ENCODE measurements at regions not wholly inside any gene's neighbourhood (a gene's known extent, or its start where the extent isn't known, plus 50 kb on each side); places are given as distances from the start of the nearest gene placed in this dataset.

DNA sequence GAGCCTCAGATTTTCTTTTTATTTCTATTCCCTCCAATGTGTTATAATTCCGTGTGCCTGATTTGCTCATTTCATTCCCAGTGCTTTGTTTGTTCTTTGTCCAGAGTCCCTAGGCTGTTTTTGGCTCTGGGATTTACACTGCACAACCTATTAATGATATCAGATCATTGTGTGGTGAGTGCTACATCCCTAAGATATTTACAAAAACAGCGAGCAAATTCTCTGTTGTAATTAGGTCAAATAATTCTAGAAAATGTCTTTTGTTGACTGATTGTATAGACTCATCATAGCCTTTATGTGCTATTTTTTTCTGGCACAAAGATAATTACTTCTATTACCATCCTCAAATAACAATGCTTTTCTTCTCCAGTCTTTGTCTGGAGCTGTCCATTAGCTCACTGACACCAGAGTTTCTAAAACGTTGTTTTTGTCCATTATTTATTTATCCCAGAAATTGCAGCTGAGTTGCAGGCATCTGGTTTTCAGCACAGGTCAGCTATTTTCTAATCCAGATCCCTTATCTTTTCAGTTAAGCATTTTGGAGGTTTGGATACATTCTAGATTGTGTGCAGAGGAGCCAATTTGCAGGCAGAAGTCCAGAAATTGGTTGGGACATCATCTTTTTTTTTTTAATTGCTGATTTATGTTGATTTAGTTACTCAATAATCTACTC, 379.9 kb upstream of the DMAC1 start:
- Histone ChIP-seq H3K4me1 (replicated peaks in 1 of 2) (no peaks in the 10 kb centered on the region), H3K27ac (no peak overlapping the region), H3K4me3 (no peak overlapping the region)
- in situ Hi-C loops (cut with MboI; ENCODE audit: low pct_unique_long_range_greater_than_20kb in 2 of 9, low sequenced_read_pairs in 9 of 9, unreplicated experiment in 9 of 9) = no loop called here
- peak in 2 of 8 experiments; percentile 9 to 36 for ATAC-seq (replicated peaks in 6 of 8)
- 0 to 100% (median 37%) methylated on average over 1 to 3 of the region's 3 CpGs for WGBS, 10 experiments

DNA sequence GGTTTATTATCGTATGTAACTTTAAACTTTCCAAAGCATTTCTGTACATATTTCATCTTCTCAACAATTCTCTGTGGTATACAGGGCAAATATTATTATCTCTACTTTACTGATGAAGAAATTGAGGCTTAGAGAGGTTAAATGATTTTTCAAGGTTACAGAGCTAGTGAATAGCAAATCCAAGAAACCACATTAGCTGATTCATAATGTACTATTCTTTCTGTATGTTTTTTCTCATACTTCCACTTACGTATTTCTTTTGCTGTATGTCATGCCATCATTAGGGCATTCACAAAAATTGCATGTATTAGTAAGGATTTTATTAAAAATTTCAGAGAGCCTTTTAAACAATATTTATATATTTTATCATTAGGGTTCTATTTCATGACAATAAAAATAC, 372.4 kb upstream of the DMAC1 start:
- H3K4me3 ChIP-seq = no peak overlapping the region
- in situ Hi-C loops (cut with MboI; ENCODE audit: low pct_unique_long_range_greater_than_20kb in 2 of 9, low sequenced_read_pairs in 9 of 9, unreplicated experiment in 9 of 9) = no loop called here
- H3K27ac ChIP-seq = no peak overlapping the region
- ATAC-seq (replicated peaks in 6 of 8) = no peak
- WGBS, 10 experiments = 0 to 100% (median 83%) methylated on average over 1 to 2 of the region's 2 CpGs
- H3K4me1 ChIP-seq (replicated peaks in 1 of 2) = peaks cover 10 to 27% of the 10 kb centered on the region in 2 donors

DNA sequence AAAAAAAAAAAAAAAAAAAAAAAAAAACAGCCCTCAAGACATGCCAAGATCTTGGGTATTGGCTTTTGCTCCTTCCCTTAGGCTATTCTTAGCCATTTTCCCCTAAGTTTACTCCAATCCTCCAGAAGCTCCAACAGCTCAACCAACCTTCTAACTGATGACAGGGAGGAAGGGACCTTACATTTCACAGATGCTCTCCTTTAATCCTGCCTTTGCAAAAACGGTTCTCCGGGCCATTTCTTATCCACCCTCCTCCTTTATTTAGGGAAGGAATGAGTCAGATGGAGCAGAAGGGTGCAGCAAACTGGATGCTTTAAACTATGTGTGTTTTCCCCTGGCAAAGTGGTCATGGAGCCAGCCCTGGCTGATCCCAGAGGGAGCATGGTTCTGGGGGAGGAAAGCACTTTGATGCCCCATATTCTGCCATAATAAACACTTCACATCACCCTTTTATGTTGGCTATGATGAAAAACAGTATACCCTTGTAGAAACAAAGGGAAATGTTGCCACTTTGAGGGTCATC, 369.4 kb upstream of the DMAC1 start:
- 0 to 100% (median 45%) methylated on average over 1 to 2 of the region's 2 CpGs; no CpG with 5 or more reads in 4 of the 10 experiments for WGBS, 10 experiments
- Histone ChIP-seq H3K4me3 (no peak overlapping the region), H3K4me1 (replicated peaks in 1 of 2) (peaks cover 10 to 27% of the 10 kb centered on the region in 2 donors), H3K27ac (no peak overlapping the region)
- ATAC-seq (replicated peaks in 6 of 8) = no peak
- in situ Hi-C loops (cut with MboI; ENCODE audit: low pct_unique_long_range_greater_than_20kb in 2 of 9, low sequenced_read_pairs in 9 of 9, unreplicated experiment in 9 of 9) = no loop called here

DNA sequence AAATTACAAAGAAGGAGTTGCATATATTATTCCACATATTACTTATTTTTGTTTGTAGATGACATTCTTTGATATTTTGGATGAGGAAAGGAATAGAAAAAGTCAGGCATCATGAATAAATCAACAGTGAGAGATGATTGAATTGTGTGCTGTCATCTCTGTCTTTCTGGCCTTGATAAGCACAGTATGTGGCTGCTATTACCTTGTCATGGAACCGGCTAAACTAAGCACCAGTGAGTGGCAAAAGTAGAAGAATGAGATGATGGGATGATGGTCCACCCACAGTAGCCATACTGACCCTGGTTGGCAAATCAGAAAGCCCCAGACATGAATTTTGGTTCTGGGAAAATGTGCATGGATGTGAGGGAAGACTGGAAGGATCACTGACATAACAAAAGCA, 361.2 kb upstream of the DMAC1 start:
- 0 to 100% (median 87%) methylated on average over 1 of the region's 1 CpG; no CpG with 5 or more reads in 2 of the 10 experiments for WGBS, 10 experiments

DNA sequence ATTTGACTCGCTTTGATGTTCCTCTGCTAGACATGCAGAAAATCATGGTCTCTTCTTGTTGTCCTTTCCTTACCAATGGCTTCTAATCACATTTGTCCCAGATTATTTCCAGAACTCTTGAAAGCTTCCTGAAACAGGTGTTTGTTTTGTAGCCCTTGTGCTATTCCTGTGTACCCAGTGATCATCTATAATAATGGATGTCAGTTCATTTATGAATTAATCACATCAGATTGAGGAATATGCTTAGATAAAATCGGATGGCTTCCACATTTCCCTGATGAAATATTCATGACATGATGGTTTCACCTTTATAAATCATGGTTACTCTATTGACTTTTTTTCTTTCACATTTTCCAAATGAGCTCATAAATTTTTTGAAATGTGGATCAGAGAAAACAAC, 359.0 kb upstream of the DMAC1 start:
- H3K4me3 ChIP-seq = no peak overlapping the region

More for the DNA sequence above, 361.2 kb upstream of the DMAC1 start:
- in situ Hi-C loops (cut with MboI; ENCODE audit: low pct_unique_long_range_greater_than_20kb in 2 of 9, low sequenced_read_pairs in 9 of 9, unreplicated experiment in 9 of 9) = no loop called here
- no peak for ATAC-seq (replicated peaks in 6 of 8)
- peaks cover 21 to 29% of the 10 kb centered on the region in 2 donors for H3K4me1 ChIP-seq (replicated peaks in 1 of 2)
- H3K4me3 ChIP-seq = no peak overlapping the region
- H3K27ac ChIP-seq = no peak overlapping the region

DNA sequence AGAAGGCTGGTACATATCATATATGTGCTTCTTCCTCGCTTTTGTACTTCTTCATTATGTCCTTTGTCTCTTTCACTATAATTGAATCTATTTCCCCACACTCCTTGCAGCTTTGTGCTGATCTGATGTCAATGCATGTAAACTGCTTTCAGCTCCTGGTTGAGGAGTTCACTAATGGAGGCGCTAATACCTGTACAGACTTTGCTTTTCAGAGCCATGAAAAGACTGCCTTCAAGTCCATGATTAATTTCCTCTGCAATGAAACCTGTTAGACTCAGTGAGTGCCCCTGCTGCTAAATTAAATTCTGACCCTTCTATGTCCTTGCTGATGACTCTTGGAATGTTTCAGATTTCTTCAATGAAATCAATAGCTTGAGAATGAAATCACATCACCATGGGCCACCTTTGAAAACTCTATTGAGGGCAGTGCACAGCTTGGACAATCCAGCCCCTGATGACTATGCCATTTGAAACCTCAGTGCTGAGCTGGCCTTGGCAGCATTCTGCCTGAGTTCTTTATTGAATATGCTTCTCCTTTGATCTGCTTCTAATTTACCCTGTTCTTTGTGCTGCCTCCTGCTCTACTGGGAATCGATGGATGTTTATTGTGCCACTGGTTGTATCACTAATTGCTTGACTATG, 358.2 kb upstream of the DMAC1 start:
- Histone ChIP-seq H3K4me1 (replicated peaks in 1 of 2) (peaks cover 23 to 38% of the 10 kb centered on the region in 2 donors), H3K27ac (peak overlapping the region in 1 of 2 donors; percentile 11), H3K4me3 (no peak overlapping the region)
- ATAC-seq (replicated peaks in 6 of 8) = peak in 5 of 8 experiments; percentile 51 to 76 (median 67)
- WGBS, 10 experiments = 0 to 80% (median 26%) methylated on average over 1 to 3 of the region's 3 CpGs; no CpG with 5 or more reads in 1 of the 10 experiments
- in situ Hi-C loops (cut with MboI; ENCODE audit: low pct_unique_long_range_greater_than_20kb in 2 of 9, low sequenced_read_pairs in 9 of 9, unreplicated experiment in 9 of 9) = no loop called here

More for the DNA sequence above, 359.0 kb upstream of the DMAC1 start:
- Histone ChIP-seq H3K4me1 (replicated peaks in 1 of 2) (peaks cover 23 to 38% of the 10 kb centered on the region in 2 donors), H3K27ac (peak overlapping the region in 1 of 2 donors; percentile 11)
- in situ Hi-C loops (cut with MboI; ENCODE audit: low pct_unique_long_range_greater_than_20kb in 2 of 9, low sequenced_read_pairs in 9 of 9, unreplicated experiment in 9 of 9) = no loop called here
- peak in 5 of 8 experiments; percentile 44 to 67 (median 64) for ATAC-seq (replicated peaks in 6 of 8)
- WGBS, 10 experiments = 0 to 75% (median 43%) methylated on average over 1 to 2 of the region's 2 CpGs; no CpG with 5 or more reads in 2 of the 10 experiments

DNA sequence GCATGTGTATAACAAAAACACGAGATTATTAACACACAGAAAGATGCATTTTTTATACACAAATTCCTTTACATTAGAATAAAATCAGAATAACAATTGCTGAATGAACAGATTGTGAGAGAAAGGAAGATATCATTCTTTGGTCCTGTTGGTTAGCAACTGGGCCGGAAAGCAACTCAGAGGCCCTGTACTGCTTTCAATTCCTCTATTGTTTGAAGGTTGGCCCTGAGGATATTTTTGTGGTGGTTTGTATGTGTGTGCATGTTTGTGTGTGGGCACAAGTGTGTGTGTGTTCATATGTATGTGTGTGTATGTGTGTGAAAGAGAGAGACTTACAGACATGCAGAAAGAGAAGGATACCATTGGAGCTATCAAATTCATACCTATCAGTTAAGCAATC, 356.8 kb upstream of the DMAC1 start:
- peaks cover 23 to 38% of the 10 kb centered on the region in 2 donors for H3K4me1 ChIP-seq (replicated peaks in 1 of 2)
- peak in 5 of 8 experiments; percentile 47 to 73 (median 60) for ATAC-seq (replicated peaks in 6 of 8)
- in situ Hi-C loops (cut with MboI; ENCODE audit: low pct_unique_long_range_greater_than_20kb in 2 of 9, low sequenced_read_pairs in 9 of 9, unreplicated experiment in 9 of 9) = no loop called here
- peak overlapping the region in 1 of 2 donors; percentile 37 for H3K27ac ChIP-seq
- no peak overlapping the region for H3K4me3 ChIP-seq
- WGBS, 10 experiments = 0 to 57% (median 17%) methylated on average over 1 to 2 of the region's 2 CpGs; no CpG with 5 or more reads in 1 of the 10 experiments

DNA sequence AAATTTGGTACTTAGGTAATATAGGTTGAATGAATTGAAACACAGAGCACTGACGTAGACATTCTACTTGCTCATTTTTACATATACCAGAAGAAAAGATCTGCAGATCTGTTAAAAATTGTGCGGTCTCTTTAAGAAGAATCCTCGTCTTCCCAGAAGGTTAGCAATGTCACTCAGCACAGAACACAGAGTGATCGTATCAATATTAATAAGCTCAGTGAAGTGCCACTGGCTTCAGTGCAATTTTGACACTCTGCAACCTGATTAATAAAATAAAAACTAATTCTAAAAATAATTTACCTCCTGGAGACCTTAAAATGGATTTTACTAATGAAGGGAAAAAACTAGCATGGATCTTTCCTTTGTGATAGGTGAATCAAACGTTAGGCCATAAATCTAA, 356.1 kb upstream of the DMAC1 start:
- ATAC-seq (replicated peaks in 6 of 8) = no peak
- peak overlapping the region in 1 of 2 donors; percentile 37 for H3K27ac ChIP-seq
- WGBS, 10 experiments = 0 to 94% (median 77%) methylated on average over 2 to 5 of the region's 5 CpGs
- peaks cover 23 to 38% of the 10 kb centered on the region in 2 donors for H3K4me1 ChIP-seq (replicated peaks in 1 of 2)
- in situ Hi-C loops (cut with MboI; ENCODE audit: low pct_unique_long_range_greater_than_20kb in 2 of 9, low sequenced_read_pairs in 9 of 9, unreplicated experiment in 9 of 9) = no loop called here
- no peak overlapping the region for H3K4me3 ChIP-seq

DNA sequence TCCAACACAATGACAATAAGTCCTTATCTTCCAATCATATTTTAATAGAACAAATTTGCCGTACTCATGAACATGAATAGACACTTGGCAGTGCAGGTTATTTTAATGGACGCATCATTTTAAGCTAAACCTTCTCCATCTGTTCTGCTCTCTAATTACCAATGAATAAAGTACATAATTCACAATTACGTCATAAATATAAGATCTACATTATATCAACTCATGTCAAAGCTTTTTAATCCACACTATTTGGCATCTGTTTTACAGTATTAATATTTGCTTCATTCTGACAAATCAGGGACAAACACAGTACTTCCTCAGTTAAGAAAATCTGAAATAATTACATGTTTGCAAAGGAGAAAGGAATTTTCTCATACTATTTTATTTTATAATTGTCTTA, 344.1 kb upstream of the DMAC1 start:
- 0 to 100% (median 43%) methylated on average over 1 to 3 of the region's 3 CpGs; no CpG with 5 or more reads in 1 of the 10 experiments for WGBS, 10 experiments

DNA sequence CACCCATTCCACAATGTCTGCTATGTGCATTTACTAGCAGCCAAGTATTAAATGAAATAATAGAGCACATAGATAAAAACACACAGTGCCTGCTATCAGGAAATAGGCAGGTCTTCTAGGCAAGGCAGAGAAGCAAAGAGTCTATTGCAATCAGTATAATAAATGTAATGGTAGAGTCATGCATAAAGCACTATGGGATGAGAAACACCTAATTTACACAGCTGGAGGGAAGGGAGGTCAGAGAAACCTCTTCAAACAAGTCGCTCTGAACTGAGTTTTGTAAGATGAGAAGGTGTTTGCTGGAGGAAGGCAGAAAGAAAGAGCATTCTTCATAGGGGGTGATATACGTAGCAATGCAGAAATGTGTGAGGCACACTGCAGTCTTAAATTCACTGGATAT, 341.0 kb upstream of the DMAC1 start:
- H3K27ac ChIP-seq = no peak overlapping the region
- ATAC-seq (replicated peaks in 6 of 8) = peak in 1 of 8 experiments; percentile 45
- 0 to 75% (median 20%) methylated on average over 1 to 2 of the region's 2 CpGs; no CpG with 5 or more reads in 3 of the 10 experiments for whole genome bisulfite sequencing, 10 experiments
- H3K4me3 ChIP-seq = no peak overlapping the region
- in situ Hi-C loops (cut with MboI; ENCODE audit: low pct_unique_long_range_greater_than_20kb in 2 of 9, low sequenced_read_pairs in 9 of 9, unreplicated experiment in 9 of 9) = no loop called here
- peaks cover 0 to 2% of the 10 kb centered on the region in 2 donors for H3K4me1 ChIP-seq (replicated peaks in 1 of 2)

More for the DNA sequence above, 344.1 kb upstream of the DMAC1 start:
- no peak overlapping the region for H3K27ac ChIP-seq
- no peak for ATAC-seq (replicated peaks in 6 of 8)
- peaks cover 0 to 2% of the 10 kb centered on the region in 2 donors for H3K4me1 ChIP-seq (replicated peaks in 1 of 2)
- no peak overlapping the region for H3K4me3 ChIP-seq
- in situ Hi-C loops (cut with MboI; ENCODE audit: low pct_unique_long_range_greater_than_20kb in 2 of 9, low sequenced_read_pairs in 9 of 9, unreplicated experiment in 9 of 9) = no loop called here

DNA sequence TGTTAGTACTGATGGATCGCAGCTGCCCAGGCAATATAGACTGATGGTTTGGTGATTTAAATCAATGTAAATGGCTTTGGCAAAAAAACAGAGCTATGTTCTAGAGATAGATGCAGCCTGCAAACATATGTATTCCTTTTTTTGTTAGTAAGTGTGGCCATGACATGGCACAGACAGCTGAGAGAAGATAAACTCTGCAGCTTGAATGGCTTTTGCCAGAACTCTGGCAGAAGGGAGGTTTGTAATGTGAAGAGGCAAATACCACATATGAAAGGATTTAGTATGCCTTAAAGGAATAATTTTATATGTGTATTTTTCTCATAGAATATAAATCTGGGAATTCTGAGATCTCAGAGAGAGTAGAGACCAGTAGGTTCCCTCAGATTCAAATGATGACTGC, 340.2 kb upstream of the DMAC1 start:
- ATAC-seq (replicated peaks in 6 of 8) = no peak
- in situ Hi-C loops (cut with MboI; ENCODE audit: low pct_unique_long_range_greater_than_20kb in 2 of 9, low sequenced_read_pairs in 9 of 9, unreplicated experiment in 9 of 9) = no loop called here
- Histone ChIP-seq H3K4me1 (replicated peaks in 1 of 2) (peaks cover 0 to 2% of the 10 kb centered on the region in 2 donors), H3K27ac (no peak overlapping the region), H3K4me3 (no peak overlapping the region)
- 0 to 100% (median 60%) methylated on average over 1 of the region's 1 CpG; no CpG with 5 or more reads in 3 of the 10 experiments for WGBS, 10 experiments

DNA sequence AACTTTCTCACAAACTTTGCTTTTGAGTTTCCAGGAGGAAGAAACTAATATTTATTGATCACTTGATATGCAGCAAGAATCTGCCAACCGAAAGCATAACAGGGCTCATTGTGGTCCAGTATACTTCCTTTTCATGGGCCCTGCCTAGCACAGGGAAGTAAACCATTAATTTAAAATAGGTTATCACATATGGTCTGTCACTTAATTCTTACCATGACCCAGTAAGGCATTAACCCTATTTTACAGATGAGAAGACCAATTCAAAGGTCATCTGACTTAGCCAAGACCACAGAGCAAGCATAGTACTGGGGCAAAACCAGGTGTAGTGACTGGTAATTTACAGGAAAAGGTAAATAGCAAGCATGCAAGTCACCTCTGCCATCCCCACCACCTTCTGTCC, 336.9 kb upstream of the DMAC1 start:
- H3K4me1 ChIP-seq (replicated peaks in 1 of 2) = peaks cover 0 to 6% of the 10 kb centered on the region in 2 donors
- no peak overlapping the region for H3K4me3 ChIP-seq
- no peak for ATAC-seq (replicated peaks in 6 of 8)
- no peak overlapping the region for H3K27ac ChIP-seq
- WGBS, 10 experiments = 33 to 100% (median 65%) methylated on average over 1 of the region's 1 CpG; no CpG with 5 or more reads in 2 of the 10 experiments
- in situ Hi-C loops (cut with MboI; ENCODE audit: low pct_unique_long_range_greater_than_20kb in 2 of 9, low sequenced_read_pairs in 9 of 9, unreplicated experiment in 9 of 9) = no loop called here

DNA sequence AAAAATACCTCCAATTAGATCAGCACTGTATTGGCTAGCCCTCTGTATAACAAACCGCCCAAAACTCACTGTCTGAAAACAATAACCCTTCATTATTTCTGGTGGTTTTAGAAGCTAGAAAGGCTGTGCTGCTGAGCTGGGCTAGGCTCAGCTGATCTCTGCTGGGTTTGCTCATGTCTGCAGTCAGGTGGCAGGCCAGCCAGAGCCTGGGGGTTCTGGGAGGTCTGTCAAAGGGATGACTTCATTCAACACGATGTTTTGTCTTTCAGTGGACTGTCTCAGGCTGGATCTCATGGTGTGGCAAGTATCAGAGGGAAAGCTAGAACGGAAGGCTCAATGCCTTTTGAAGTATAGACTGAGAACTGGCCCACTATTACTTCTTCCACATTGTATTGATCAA, 335.1 kb upstream of the DMAC1 start:
- H3K4me1 ChIP-seq (replicated peaks in 1 of 2) = peaks cover 0 to 6% of the 10 kb centered on the region in 2 donors

More for the DNA sequence above, 335.1 kb upstream of the DMAC1 start:
- Histone ChIP-seq H3K4me3 (no peak overlapping the region), H3K27ac (no peak overlapping the region)
- in situ Hi-C loops (cut with MboI; ENCODE audit: low pct_unique_long_range_greater_than_20kb in 2 of 9, low sequenced_read_pairs in 9 of 9, unreplicated experiment in 9 of 9) = no loop called here
- peak in 3 of 8 experiments; percentile 43 to 78 (median 65) for ATAC-seq (replicated peaks in 6 of 8)
- whole genome bisulfite sequencing, 10 experiments = 0 to 93% (median 82%) methylated on average over 1 to 3 of the region's 3 CpGs; no CpG with 5 or more reads in 2 of the 10 experiments
